ENCODE measurements at regions not wholly inside any gene's neighbourhood (a gene's known extent, or its start where the extent isn't known, plus 50 kb on each side); places are given as distances from the start of the nearest gene placed in this dataset.
"Not testable (repeated sequence)": the region's sequence is repeated elsewhere in the genome, so short reads cannot be mapped to it uniquely, and the experiment has no call there.

GRCh38 chr13:88717946-88718345, 1046.8 kb downstream of the SLITRK5 start:
- DNase-seq (ENCODE audit: low read depth), result no peak

- DNase-seq (ENCODE audit: low read depth), result no peak
Observed at GRCh38 chr13:88718781-88719180, 1047.6 kb downstream of the SLITRK5 start.

GRCh38 chr13:88726075-88726474, 1054.9 kb downstream of the SLITRK5 start:
- DNase-seq (ENCODE audit: low read depth), result no peak

GRCh38 chr13:88727236-88727635, 1056.1 kb downstream of the SLITRK5 start:
- not testable (repeated sequence) for DNase-seq (ENCODE audit: low read depth)

- DNase-seq (ENCODE audit: low read depth), result no peak
Observed at GRCh38 chr13:88729605-88730004, 1058.4 kb downstream of the SLITRK5 start.

GRCh38 chr13:88736026-88736425, 1064.9 kb downstream of the SLITRK5 start:
- DNase-seq (ENCODE audit: low read depth), result no peak

GRCh38 chr13:88739195-88739594, 1068.0 kb downstream of the SLITRK5 start:
- DNase-seq (ENCODE audit: low read depth), result no peak

- no peak for DNase-seq (ENCODE audit: low read depth)
Observed at GRCh38 chr13:88744289-88744688, 1073.1 kb downstream of the SLITRK5 start.

- no peak for DNase-seq (ENCODE audit: low read depth)
Observed at GRCh38 chr13:88745011-88745410, 1073.8 kb downstream of the SLITRK5 start.

- DNase-seq (ENCODE audit: low read depth), result no peak
Observed at GRCh38 chr13:88752041-88752440, 1080.9 kb downstream of the SLITRK5 start.

GRCh38 chr13:88754141-88754540, 1083.0 kb downstream of the SLITRK5 start:
- no peak for DNase-seq (ENCODE audit: low read depth)

- no peak for DNase-seq (ENCODE audit: low read depth)
Observed at GRCh38 chr13:88761145-88761544, 1090.0 kb downstream of the SLITRK5 start.

- DNase-seq (ENCODE audit: low read depth), result no peak
Observed at GRCh38 chr13:88764103-88764502, 1092.9 kb downstream of the SLITRK5 start.

- DNase-seq (ENCODE audit: low read depth), result no peak
Observed at GRCh38 chr13:88800505-88800904, 1129.3 kb downstream of the SLITRK5 start.

- DNase-seq (ENCODE audit: low read depth), result no peak
Observed at GRCh38 chr13:88801361-88801760, 1130.2 kb downstream of the SLITRK5 start.

GRCh38 chr13:88802886-88803285, 1131.7 kb downstream of the SLITRK5 start:
- DNase-seq (ENCODE audit: low read depth), result no peak

GRCh38 chr13:88806438-88806837, 1135.3 kb downstream of the SLITRK5 start:
- no peak for DNase-seq (ENCODE audit: low read depth)

GRCh38 chr13:88817560-88817959, 1146.4 kb downstream of the SLITRK5 start:
- no peak for DNase-seq (ENCODE audit: low read depth)

- no peak for DNase-seq (ENCODE audit: low read depth)
Observed at GRCh38 chr13:88823114-88823513, 1151.9 kb downstream of the SLITRK5 start.

GRCh38 chr13:88824218-88824617, 1153.0 kb downstream of the SLITRK5 start:
- DNase-seq (ENCODE audit: low read depth), result no peak

GRCh38 chr13:88840085-88840484, 1168.9 kb downstream of the SLITRK5 start:
- DNase-seq (ENCODE audit: low read depth), result no peak

GRCh38 chr13:88852293-88852692, 1181.1 kb downstream of the SLITRK5 start:
- DNase-seq (ENCODE audit: low read depth), result not testable (repeated sequence)

GRCh38 chr13:88857256-88857655, 1186.1 kb downstream of the SLITRK5 start:
- no peak for DNase-seq (ENCODE audit: low read depth)

GRCh38 chr13:88862095-88862620, 1191.0 kb downstream of the SLITRK5 start:
- DNase-seq (ENCODE audit: low read depth), result no peak

GRCh38 chr13:88863116-88863515, 1191.9 kb downstream of the SLITRK5 start:
- no peak for DNase-seq (ENCODE audit: low read depth)

All from activated T-helper 1 cell treated with Interleukin-2 at 50 U/mL for 16 hours (primary cell).